HepG2 (cell line): ENCODE measurements at regions not wholly inside any gene's neighbourhood (a gene's known extent, or its start where the extent isn't known, plus 50 kb on each side); places are given as distances from the start of the nearest gene placed in this dataset.

Source experiments
- ATAC-seq: fragments of 200-7000 bp; cut with Tn5 transposase; 3 replicates; pipeline ENCODE4 v1.9.1; 2020; ENCODE audit warnings: mild to moderate bottlenecking, moderate library complexity
- BruUV-seq: library from RNA; stranded (reverse); fragments of 400-500 nt; replicated peaks from 2 replicates; lab custom pipeline; 2021; lab: Mats Ljungman, UMichigan
- CTCF ChIA-PET: fragments of 300-600 bp; formaldehyde crosslinking; extraction: SDS; loops from one replicate; lab custom pipeline; 2021; ENCODE audit warnings: low total read pairs, inconsistent platforms, low intra/inter-chr PET ratio; lab: Yijun Ruan, JAX
- POLR2A ChIA-PET: fragments of 350-600 bp; sonication (Branson Sonifier 250); formaldehyde crosslinking; loops from one replicate; lab custom pipeline; 2020; ENCODE audit warnings: antibody characterized with exemption, inconsistent platforms; lab: Yijun Ruan, JAX
- DNase-seq: peaks from one replicate; pipeline ENCODE4 v3.0.0-alpha.2; 2015; ENCODE audit warnings: low spot score
- FAIRE-seq: peaks from 3 replicates; lab custom pipeline; 2011; peaks lifted over from hg19 to GRCh38; lab: Jason Lieb, UNC
- H2AFZ ChIP-seq: one replicate; pipeline ENCODE4 v1.6.1; 2011; ENCODE audit warnings: low read length, inconsistent platforms
- H3K27ac ChIP-seq: fragments of 300-600 bp; 3 replicates; pipeline ENCODE4 v1.8.0; 2011; ENCODE audit warnings: mixed run types, mild to moderate bottlenecking, mixed read lengths, low read length, inconsistent platforms; ENCODE audit not compliant: insufficient read depth; ENCODE audit errors: extremely low read length
- H3K27me3 ChIP-seq, 2 experiments: fragments of 200-600 bp in 1 of 2; 2 replicates in 1 of 2; 3 replicates in 1 of 2; pipeline versions ENCODE4 v1.6.0 to v1.8.0; 2011; ENCODE audit warnings: low read length in 2 of 2, mild to moderate bottlenecking in 2 of 2, moderate library complexity in 2 of 2, inconsistent platforms in 1 of 2; ENCODE audit not compliant: insufficient read depth in 2 of 2, control insufficient read depth in 1 of 2
- H3K36me3 ChIP-seq, 2 experiments: fragments of 200-600 bp in 1 of 2; replicated peaks in 1 of 2; 2 replicates in 1 of 2; 3 replicates in 1 of 2; pipeline versions ENCODE4 v1.5.1 to v1.8.0; 2011; ENCODE audit warnings: low read length in 2 of 2, inconsistent platforms in 1 of 2; ENCODE audit not compliant: insufficient read depth in 2 of 2, control insufficient read depth in 1 of 2
- H3K4me1 ChIP-seq: 2 replicates; pipeline ENCODE4 v1.5.1; 2012; ENCODE audit warnings: low read length, inconsistent platforms; ENCODE audit not compliant: insufficient read depth
- H3K4me2 ChIP-seq: 2 replicates; pipeline ENCODE4 v1.6.0; 2011; ENCODE audit warnings: low read depth, low read length, inconsistent platforms
- H3K4me3 ChIP-seq, 3 experiments: fragments of 200-600 bp in 1 of 3; sonication (generic), shearing (Covaris generic) in 1 of 3; replicated peaks in 1 of 3; 2 replicates each; pipeline ENCODE4 v1.5.1; 2011 to 2016; ENCODE audit warnings: low read length in 3 of 3, inconsistent platforms in 2 of 3, low read depth in 2 of 3, mild to moderate bottlenecking in 2 of 3, control low read depth in 1 of 3, mixed read lengths in 1 of 3; ENCODE audit not compliant: insufficient read depth in 1 of 3
- H3K79me2 ChIP-seq: one replicate; pipeline ENCODE4 v1.6.1; 2011; ENCODE audit warnings: low read length, inconsistent platforms; ENCODE audit not compliant: insufficient read depth
- H3K9ac ChIP-seq: 2 replicates; pipeline ENCODE4 v1.6.0; 2011; ENCODE audit warnings: mild to moderate bottlenecking, low read depth, low read length, inconsistent platforms; ENCODE audit not compliant: insufficient read depth
- H3K9me3 ChIP-seq: 2 replicates; pipeline ENCODE4 v1.5.1; 2012; ENCODE audit warnings: mild to moderate bottlenecking, low read length
- H4K20me1 ChIP-seq: 2 replicates; pipeline ENCODE4 v1.6.0; 2011; ENCODE audit warnings: inconsistent platforms, mild to moderate bottlenecking, low read length, moderate library complexity; ENCODE audit not compliant: insufficient read depth
- CREB3 ChIP-seq: sonication (generic); formaldehyde crosslinking; IDR thresholded peaks from 2 replicates; pipeline ENCODE4 v1.5.0; 2020; ENCODE audit warnings: missing genetic modification reagents
- EEA1 ChIP-seq: sonication (generic); formaldehyde crosslinking; IDR thresholded peaks from 2 replicates; pipeline ENCODE4 v1.5.1; 2020; ENCODE audit warnings: mild to moderate bottlenecking, missing genetic modification reagents, borderline replicate concordance
- HDAC1 ChIP-seq: sonication (generic); formaldehyde crosslinking; IDR thresholded peaks from 2 replicates; pipeline ENCODE4 v1.5.1; 2020; ENCODE audit warnings: mild to moderate bottlenecking, missing genetic modification reagents
- HMG20A ChIP-seq: IDR thresholded peaks from 2 replicates; pipeline ENCODE4 v1.6.1; 2016; ENCODE audit warnings: borderline replicate concordance
- HNRNPK ChIP-seq: fragments of 200-400 bp; formaldehyde crosslinking; IDR thresholded peaks from 2 replicates; pipeline ENCODE4 v1.6.1; 2018; ENCODE audit warnings: low read length, low read depth, moderate library complexity, mild to moderate bottlenecking; ENCODE audit not compliant: poor library complexity, severe bottlenecking
- ISX ChIP-seq: sonication (generic); formaldehyde crosslinking; conservative IDR thresholded peaks from 2 replicates; pipeline ENCODE4 v1.5.0; 2020; ENCODE audit warnings: missing genetic modification reagents
- NFE2L2 ChIP-seq: fragments of 150-350 bp; IDR thresholded peaks from 2 replicates; pipeline ENCODE4 v1.6.1; 2014; ENCODE audit warnings: low read length
- SIN3B ChIP-seq: fragments of 150-350 bp; IDR thresholded peaks from 2 replicates; pipeline ENCODE4 v1.6.1; 2014; ENCODE audit warnings: low read length
- ZNF296 ChIP-seq: sonication (generic); formaldehyde crosslinking; conservative IDR thresholded peaks from 2 replicates; pipeline ENCODE4 v1.5.0; 2020; ENCODE audit warnings: mild to moderate bottlenecking, missing genetic modification reagents
- ZNF333 ChIP-seq: sonication (generic); formaldehyde crosslinking; IDR thresholded peaks from 2 replicates; pipeline ENCODE4 v1.4.0; 2020; ENCODE audit warnings: mild to moderate bottlenecking, missing genetic modification reagents, borderline replicate concordance
- ZNF430 ChIP-seq: sonication (generic); formaldehyde crosslinking; IDR thresholded peaks from 2 replicates; pipeline ENCODE4 v1.9.0; 2021; ENCODE audit warnings: mild to moderate bottlenecking, missing genetic modification reagents
- ZNF496 ChIP-seq: sonication (generic); formaldehyde crosslinking; IDR thresholded peaks from 2 replicates; pipeline ENCODE4 v1.8.1; 2023; ENCODE audit warnings: mild to moderate bottlenecking, moderate library complexity, missing genetic modification reagents; ENCODE audit not compliant: insufficient replicate concordance
- ZNF558 ChIP-seq: sonication (generic); formaldehyde crosslinking; IDR thresholded peaks from 2 replicates; pipeline ENCODE4 v1.9.0; 2022; ENCODE audit warnings: mild to moderate bottlenecking, missing genetic modification reagents, borderline replicate concordance
- WGBS: methylation state at CpG from one replicate; pipeline ENCODE4 v1.1.6; 2017; ENCODE audit warnings: low lambda C conversion rate; 5-methylcytosine and 5-hydroxymethylcytosine counted together
- in situ Hi-C: cut with HindIII; loops from 2 replicates; pipeline ENCODE4 v1.10.0; 2017; ENCODE audit warnings: low pct_unique_long_range_greater_than_20kb; ENCODE audit not compliant: extremely low pct_ligation_motif_present
- intact Hi-C: fragments of 100-400 bp; cut with micrococcal nuclease; formaldehyde crosslinking; loops from one replicate; pipeline ENCODE4 v1.10.0; 2022; ENCODE audit not compliant: unreplicated experiment
- TF ChIP-seq, protein P1 (sequence below): sonication (generic); formaldehyde crosslinking; IDR thresholded peaks from 2 replicates; pipeline ENCODE4 v1.5.0; 2020; ENCODE audit warnings: mild to moderate bottlenecking, missing genetic modification reagents

DNA sequence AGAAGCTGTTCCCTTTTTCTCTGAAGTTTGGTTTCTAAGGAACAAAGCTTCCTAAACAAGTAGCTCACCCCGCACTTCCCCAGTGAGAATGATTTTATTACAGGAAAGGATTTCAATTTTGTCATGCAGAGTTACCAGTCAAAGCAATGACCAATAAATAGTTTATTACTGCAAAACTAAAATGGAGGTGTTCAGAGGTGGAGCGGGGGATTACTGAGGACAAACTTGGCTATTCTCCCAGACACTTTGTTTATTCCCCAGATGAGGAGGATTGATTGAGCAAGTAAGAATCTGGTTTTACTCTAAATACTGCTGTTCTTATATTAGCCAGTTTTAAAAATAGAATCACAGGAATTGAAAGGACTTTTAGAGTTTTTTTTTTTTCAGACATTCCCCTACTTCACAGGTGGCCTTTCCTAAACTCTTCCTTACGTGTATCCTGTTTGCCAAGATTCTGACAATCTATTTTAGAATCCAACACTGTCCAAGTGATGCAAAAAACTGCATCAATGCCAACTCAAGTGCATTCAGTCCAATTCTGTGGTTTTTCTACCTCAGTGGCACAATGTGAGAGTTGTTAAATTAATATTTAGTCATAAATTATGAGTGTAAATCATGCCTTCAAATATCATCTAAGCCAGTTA lies 136.1 kb downstream of the TNFSF18 start:
- CTCF ChIA-PET, result no interaction called here
- no peak for ATAC-seq

GRCh38 chr1:172915271-172915670 lies 135.5 kb downstream of the TNFSF18 start:
- no peak for TF ChIP-seq EEA1
- no peak for TF ChIP-seq NFE2L2
- TF ChIP-seq, protein P1, sequence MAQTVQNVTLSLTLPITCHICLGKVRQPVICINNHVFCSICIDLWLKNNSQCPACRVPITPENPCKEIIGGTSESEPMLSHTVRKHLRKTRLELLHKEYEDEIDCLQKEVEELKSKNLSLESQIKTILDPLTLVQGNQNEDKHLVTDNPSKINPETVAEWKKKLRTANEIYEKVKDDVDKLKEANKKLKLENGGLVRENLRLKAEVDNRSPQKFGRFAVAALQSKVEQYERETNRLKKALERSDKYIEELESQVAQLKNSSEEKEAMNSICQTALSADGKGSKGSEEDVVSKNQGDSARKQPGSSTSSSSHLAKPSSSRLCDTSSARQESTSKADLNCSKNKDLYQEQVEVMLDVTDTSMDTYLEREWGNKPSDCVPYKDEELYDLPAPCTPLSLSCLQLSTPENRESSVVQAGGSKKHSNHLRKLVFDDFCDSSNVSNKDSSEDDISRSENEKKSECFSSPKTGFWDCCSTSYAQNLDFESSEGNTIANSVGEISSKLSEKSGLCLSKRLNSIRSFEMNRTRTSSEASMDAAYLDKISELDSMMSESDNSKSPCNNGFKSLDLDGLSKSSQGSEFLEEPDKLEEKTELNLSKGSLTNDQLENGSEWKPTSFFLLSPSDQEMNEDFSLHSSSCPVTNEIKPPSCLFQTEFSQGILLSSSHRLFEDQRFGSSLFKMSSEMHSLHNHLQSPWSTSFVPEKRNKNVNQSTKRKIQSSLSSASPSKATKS (CRISPR knock-in tag), result no peak
- H3K9me3 ChIP-seq, result peaks cover 14% of the 10 kb centered on the region
- POLR2A ChIA-PET, result no interaction called here
- no peak overlapping the region for H3K27ac ChIP-seq
- H2AFZ ChIP-seq, result no peak overlapping the region
- FAIRE-seq, result no peak
- no peak overlapping the region for H3K9ac ChIP-seq
- H3K79me2 ChIP-seq, result no peaks in the 10 kb centered on the region
- no peak overlapping the region for H3K4me3 ChIP-seq
- CTCF ChIA-PET, result no interaction called here
- H3K4me2 ChIP-seq, result no peak overlapping the region
- ATAC-seq, result no peak
- in situ Hi-C loops (no loop called here), intact Hi-C loops (no loop called here)
- no TSS peak for BruUV-seq
- H3K27me3 ChIP-seq, result no peaks in the 10 kb centered on the region
- no peak for DNase-seq
- no peaks in the 10 kb centered on the region for H3K4me1 ChIP-seq
- no peaks in the 10 kb centered on the region for H4K20me1 ChIP-seq
- no peaks in the 10 kb centered on the region for H3K36me3 ChIP-seq

More for the DNA sequence above, 136.1 kb downstream of the TNFSF18 start:
- Histone ChIP-seq H3K4me1 (no peaks in the 10 kb centered on the region), H3K9ac (no peak overlapping the region), H3K4me2 (no peak overlapping the region), H3K36me3 (no peaks in the 10 kb centered on the region), H3K9me3 (peaks cover 14% of the 10 kb centered on the region), H4K20me1 (no peaks in the 10 kb centered on the region), H3K27me3 (no peaks in the 10 kb centered on the region), H3K27ac (no peak overlapping the region), H3K79me2 (no peaks in the 10 kb centered on the region), H3K4me3 (no peak overlapping the region), H2AFZ (no peak overlapping the region)
- no TSS peak for BruUV-seq
- FAIRE-seq (no peak), DNase-seq (no peak)
- intact Hi-C loops (no loop called here), in situ Hi-C loops (no loop called here)
- POLR2A ChIA-PET, result no interaction called here
- 2% methylated on average over 3 of the region's 3 CpGs for WGBS
- TF ChIP-seq ZNF496 (CRISPR knock-in tag) (no peak), HMG20A (CRISPR knock-in tag) (no peak), ZNF430 (CRISPR knock-in tag) (no peak), ZNF558 (CRISPR knock-in tag) (no peak), HDAC1 (CRISPR knock-in tag) (no peak), ISX (CRISPR knock-in tag) (no peak), SIN3B (no peak), ZNF333 (no peak), ZNF296 (CRISPR knock-in tag) (no peak), CREB3 (CRISPR knock-in tag) (no peak), HNRNPK (no peak)
